ENCODE measurements at regions not wholly inside any gene's neighbourhood (a gene's known extent, or its start where the extent isn't known, plus 50 kb on each side); places are given as distances from the start of the nearest gene placed in this dataset.

GRCh38 chr2:117537032-117537431, 277.5 kb upstream of the DDX18 start:
- TF ChIP-seq L3MBTL2 (conservative IDR thresholded peaks at IDR 0.05), result no peak
- no peak for TF ChIP-seq PKNOX1 (IDR thresholded peaks at IDR 0.05)
- no peak for TF ChIP-seq TARDBP (IDR thresholded peaks at IDR 0.05)
- TF ChIP-seq FOXK2 (IDR thresholded peaks at IDR 0.05), result no peak
- no peak for TF ChIP-seq FOXM1 (IDR thresholded peaks at IDR 0.05; ENCODE audit: borderline replicate concordance)
- no peak for TF ChIP-seq ARNT (IDR thresholded peaks at IDR 0.05)
- no peak for TF ChIP-seq HDGF (IDR thresholded peaks at IDR 0.05; ENCODE audit: borderline replicate concordance)
- no peak for TF ChIP-seq CTBP1 (IDR thresholded peaks at IDR 0.05; ENCODE audit: borderline replicate concordance)
- no peak for TF ChIP-seq SUZ12 (IDR thresholded peaks at IDR 0.05)
- no peak for TF ChIP-seq BHLHE40 (IDR thresholded peaks at IDR 0.05; ENCODE audit: borderline replicate concordance)
- TF ChIP-seq FOXA1 (IDR thresholded peaks at IDR 0.05), result no peak

Measured in HEK293T (cell line).